ENCODE measurements at regions not wholly inside any gene's neighbourhood (a gene's known extent, or its start where the extent isn't known, plus 50 kb on each side); places are given as distances from the start of the nearest gene placed in this dataset.

- Mint-ChIP-seq H3K36me3 (ENCODE audit: low read depth) (no peaks in the 10 kb centered on the region), H3K4me3 (no peak overlapping the region), H3K27ac (ENCODE audit: unreplicated experiment) (peak overlapping the region; percentile 57), H3K27me3 (ENCODE audit: low read depth) (peaks cover 7% of the 10 kb centered on the region), H3K4me1 (no peaks in the 10 kb centered on the region), H3K9me3 (no peaks in the 10 kb centered on the region)
- DNase-seq (ENCODE audit: low read depth, low spot score): no peak
- no peak for TF ChIP-seq CTCF (conservative IDR thresholded peaks at IDR 0.05)
These were observed 60.6 kb upstream of the CD34 start for GRCh38 chr1:207971331-207972219.

GRCh38 chr1:207970329-207971233 is 59.7 kb upstream of the CD34 start:
- H3K4me1 Mint-ChIP-seq: peaks cover 3% of the 10 kb centered on the region
- peaks cover 9% of the 10 kb centered on the region for H3K27me3 Mint-ChIP-seq (ENCODE audit: low read depth)
- no peak overlapping the region for H3K4me3 Mint-ChIP-seq
- H3K27ac Mint-ChIP-seq (ENCODE audit: unreplicated experiment): no peak overlapping the region
- no peak for TF ChIP-seq CTCF (conservative IDR thresholded peaks at IDR 0.05)
- H3K36me3 Mint-ChIP-seq (ENCODE audit: low read depth): no peaks in the 10 kb centered on the region
- no peak for DNase-seq (ENCODE audit: low read depth, low spot score)
- no peaks in the 10 kb centered on the region for H3K9me3 Mint-ChIP-seq

GRCh38 chr1:207969528-207969927 is 58.6 kb upstream of the CD34 start:
- no peak for TF ChIP-seq CTCF (conservative IDR thresholded peaks at IDR 0.05)
- DNase-seq (ENCODE audit: low read depth, low spot score): no peak
- H3K36me3 Mint-ChIP-seq (ENCODE audit: low read depth): no peaks in the 10 kb centered on the region
- no peak overlapping the region for H3K27ac Mint-ChIP-seq (ENCODE audit: unreplicated experiment)
- H3K27me3 Mint-ChIP-seq (ENCODE audit: low read depth): peaks cover 17% of the 10 kb centered on the region
- no peaks in the 10 kb centered on the region for H3K9me3 Mint-ChIP-seq
- peaks cover 10% of the 10 kb centered on the region for H3K4me1 Mint-ChIP-seq
- H3K4me3 Mint-ChIP-seq: no peak overlapping the region

- Mint-ChIP-seq H3K9me3 (no peaks in the 10 kb centered on the region), H3K4me3 (no peak overlapping the region), H3K27ac (ENCODE audit: unreplicated experiment) (no peak overlapping the region), H3K36me3 (ENCODE audit: low read depth) (no peaks in the 10 kb centered on the region), H3K27me3 (ENCODE audit: low read depth) (peaks cover 17% of the 10 kb centered on the region), H3K4me1 (peaks cover 13% of the 10 kb centered on the region)
- TF ChIP-seq CTCF (conservative IDR thresholded peaks at IDR 0.05): no peak
- no peak for DNase-seq (ENCODE audit: low read depth, low spot score)
These were observed 57.6 kb upstream of the CD34 start for GRCh38 chr1:207968521-207969009.

GRCh38 chr1:207967703-207968102 is 56.8 kb upstream of the CD34 start:
- H3K4me3 Mint-ChIP-seq: no peak overlapping the region
- peaks cover 19% of the 10 kb centered on the region for H3K27me3 Mint-ChIP-seq (ENCODE audit: low read depth)
- H3K27ac Mint-ChIP-seq (ENCODE audit: unreplicated experiment): no peak overlapping the region
- no peaks in the 10 kb centered on the region for H3K9me3 Mint-ChIP-seq
- no peak for DNase-seq (ENCODE audit: low read depth, low spot score)
- TF ChIP-seq CTCF (conservative IDR thresholded peaks at IDR 0.05): no peak
- H3K4me1 Mint-ChIP-seq: peaks cover 18% of the 10 kb centered on the region
- no peaks in the 10 kb centered on the region for H3K36me3 Mint-ChIP-seq (ENCODE audit: low read depth)
